Mucosa of gallbladder (tissue), 1 donor: ENCODE measurements at regions not wholly inside any gene's neighbourhood (a gene's known extent, or its start where the extent isn't known, plus 50 kb on each side); places are given as distances from the start of the nearest gene placed in this dataset.
"Not testable (repeated sequence)": the region's sequence is repeated elsewhere in the genome, so short reads cannot be mapped to it uniquely, and the experiment has no call there.

Source experiments
- DNase-seq: peaks from one replicate; pipeline ENCODE4 v3.0.0-alpha.2; 2020; ENCODE audit warnings: low spot score
- donor health status: DM: no; HTN: no; CAD: no.

GRCh38 chr5:23721336-23721735 is 213.9 kb downstream of the PRDM9 start:
- DNase-seq: no peak

GRCh38 chr5:23727271-23727670 is 219.9 kb downstream of the PRDM9 start:
- no peak for DNase-seq

- DNase-seq: no peak
Measured at GRCh38 chr5:23730023-23730422, 222.6 kb downstream of the PRDM9 start.

GRCh38 chr5:23740029-23740428 is 232.6 kb downstream of the PRDM9 start:
- no peak for DNase-seq

GRCh38 chr5:23742701-23743100 is 235.3 kb downstream of the PRDM9 start:
- DNase-seq: no peak

GRCh38 chr5:23755906-23756305 is 248.5 kb downstream of the PRDM9 start:
- DNase-seq: no peak

GRCh38 chr5:23756779-23757178 is 249.4 kb downstream of the PRDM9 start:
- no peak for DNase-seq

- DNase-seq: no peak
Measured at GRCh38 chr5:23763170-23763569, 255.8 kb downstream of the PRDM9 start.

- DNase-seq: peak; percentile 57
Measured at GRCh38 chr5:23776684-23777083, 269.3 kb downstream of the PRDM9 start.

GRCh38 chr5:23800307-23800706 is 292.9 kb downstream of the PRDM9 start:
- not testable (repeated sequence) for DNase-seq

GRCh38 chr5:23820765-23821471 is 313.5 kb downstream of the PRDM9 start:
- no peak for DNase-seq

GRCh38 chr5:23823521-23823920 is 316.1 kb downstream of the PRDM9 start:
- no peak for DNase-seq

- DNase-seq: no peak
Measured at GRCh38 chr5:23825196-23825595, 317.8 kb downstream of the PRDM9 start.

GRCh38 chr5:23840083-23840482 is 332.7 kb downstream of the PRDM9 start:
- DNase-seq: no peak

GRCh38 chr5:23864786-23865185 is 357.4 kb downstream of the PRDM9 start:
- DNase-seq: no peak

- DNase-seq: no peak
Measured at GRCh38 chr5:23877847-23878246, 370.4 kb downstream of the PRDM9 start.

GRCh38 chr5:23884405-23885031 is 377.1 kb downstream of the PRDM9 start:
- DNase-seq: no peak

GRCh38 chr5:23893561-23893960 is 386.2 kb downstream of the PRDM9 start:
- DNase-seq: no peak

- DNase-seq: no peak
Measured at GRCh38 chr5:23895614-23896013, 388.2 kb downstream of the PRDM9 start.

GRCh38 chr5:23930985-23931384 is 423.6 kb downstream of the PRDM9 start:
- DNase-seq: no peak

- DNase-seq: not testable (repeated sequence)
Measured at GRCh38 chr5:23951261-23951928, 444.0 kb downstream of the PRDM9 start.

- DNase-seq: no peak
Measured at GRCh38 chr5:23963449-23963848, 456.0 kb downstream of the PRDM9 start.

- no peak for DNase-seq
Measured at GRCh38 chr5:23977365-23977764, 470.0 kb downstream of the PRDM9 start.
